Pancreas (tissue), 10 donors: ENCODE measurements at regions not wholly inside any gene's neighbourhood (a gene's known extent, or its start where the extent isn't known, plus 50 kb on each side); places are given as distances from the start of the nearest gene placed in this dataset.
"Not testable (repeated sequence)": the region's sequence is repeated elsewhere in the genome, so short reads cannot be mapped to it uniquely, and the experiment has no call there.

Experiments used
- ATAC-seq, 4 donors: fragments of 200-7000 bp; cut with Tn5 transposase; one replicate each; pipeline versions ENCODE4 v1.8.0 to v1.9.1; 2020; ENCODE audit warnings: mild to moderate bottlenecking in 4 of 4, moderate library complexity in 4 of 4
- DNase-seq, 6 donors: peaks; one replicate each; pipeline ENCODE4 v3.0.0-alpha.2; 2020
- FAIRE-seq: peaks from 2 replicates; lab custom pipeline; 2012; peaks lifted over from hg19 to GRCh38; lab: Jason Lieb, UNC
- H3K27ac ChIP-seq, 4 donors: fragments of 200-600 bp; sonication (generic); 1 replicate in 3 of 4; 2 replicates in 1 of 4; pipeline versions ENCODE4 v1.5.0 to v1.8.0; 2020
- H3K27me3 ChIP-seq, 4 donors: fragments of 200-600 bp; one replicate each; pipeline ENCODE4 v1.8.0; 2021
- H3K36me3 ChIP-seq, 3 donors: fragments of 200-600 bp; sonication (generic) in 1 of 3; one replicate each; pipeline versions ENCODE4 v1.5.0 to v1.8.0; 2020 to 2021
- H3K4me1 ChIP-seq, 3 donors: fragments of 200-600 bp; one replicate each; pipeline ENCODE4 v1.8.0; 2021
- H3K4me3 ChIP-seq, 4 donors: fragments of 200-600 bp; sonication (generic) in 2 of 4; one replicate each; pipeline versions ENCODE4 v1.5.0 to v1.8.0; 2020 to 2021
- H3K9me3 ChIP-seq, 4 donors: fragments of 200-600 bp; one replicate each; pipeline ENCODE4 v1.8.0; 2021
- WGBS, 2 donors: extraction: QIAGEN DNeasy Blood & Tissue Kit; methylation state at CpG; one replicate each; pipeline ENCODE4 v1.1.7; 2013; 5-methylcytosine and 5-hydroxymethylcytosine counted together
- intact Hi-C, 3 donors: fragments of 100-400 bp; cut with DNase I; formaldehyde crosslinking; loops; one replicate each; pipeline versions ENCODE4 v1.11.1 to v1.14.2; 2022
- TF ChIP-seq, protein P1 (sequence below), 4 donors: fragments of 200-600 bp; sonication (generic) in 3 of 4; IDR thresholded peaks; one replicate each; pipeline versions ENCODE4 v1.5.0 to v1.8.0; 2021; ENCODE audit warnings: antibody characterized with exemption in 4 of 4
- donor health status: healthy with polysubstance abuse.
- donor health status: DM: no; HTN: no; CAD: no; lungs with moderate emphysema.
- donor health status: DM: no; HTN: no; CAD: no.
- donor health status: control.
- donor health status: control.
- donor health status: Bipolar disorder and iron deficiency.
- donor health status: DM: yes; HTN: yes; CAD: no.
- donor health status: DM: no; HTN: no; CAD: no.
- donor health status: DM: no; HTN: no; CAD: no.
- donor health status: DM: yes; HTN: yes; CAD: no.

DNA sequence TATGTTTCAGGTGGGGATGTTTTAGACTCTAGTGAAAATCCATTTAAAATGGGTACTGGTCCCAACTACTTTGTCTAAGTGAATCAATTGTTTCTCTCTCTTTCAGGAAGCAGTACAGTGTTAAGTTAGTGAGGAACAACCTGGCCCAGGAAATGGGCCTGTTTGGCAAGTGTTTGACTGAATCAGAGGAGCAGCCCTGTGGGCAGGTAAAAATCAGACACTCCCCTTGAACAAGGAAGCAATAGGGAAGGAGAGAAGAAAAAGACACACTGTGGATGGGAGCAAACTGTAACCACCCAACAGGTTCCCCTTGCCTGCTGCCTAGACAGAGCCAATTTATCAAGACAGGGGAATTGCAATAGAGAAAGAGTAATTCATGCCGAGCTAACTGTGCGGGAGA, 245.7 kb downstream of the C11orf87 start:
- no peak for DNase-seq
- Histone ChIP-seq H3K9me3 (no peaks in the 10 kb centered on the region), H3K4me1 (no peaks in the 10 kb centered on the region), H3K4me3 (no peak overlapping the region), H3K27ac (no peak overlapping the region), H3K36me3 (no peaks in the 10 kb centered on the region), H3K27me3 (no peaks in the 10 kb centered on the region)
- TF ChIP-seq, protein P1, sequence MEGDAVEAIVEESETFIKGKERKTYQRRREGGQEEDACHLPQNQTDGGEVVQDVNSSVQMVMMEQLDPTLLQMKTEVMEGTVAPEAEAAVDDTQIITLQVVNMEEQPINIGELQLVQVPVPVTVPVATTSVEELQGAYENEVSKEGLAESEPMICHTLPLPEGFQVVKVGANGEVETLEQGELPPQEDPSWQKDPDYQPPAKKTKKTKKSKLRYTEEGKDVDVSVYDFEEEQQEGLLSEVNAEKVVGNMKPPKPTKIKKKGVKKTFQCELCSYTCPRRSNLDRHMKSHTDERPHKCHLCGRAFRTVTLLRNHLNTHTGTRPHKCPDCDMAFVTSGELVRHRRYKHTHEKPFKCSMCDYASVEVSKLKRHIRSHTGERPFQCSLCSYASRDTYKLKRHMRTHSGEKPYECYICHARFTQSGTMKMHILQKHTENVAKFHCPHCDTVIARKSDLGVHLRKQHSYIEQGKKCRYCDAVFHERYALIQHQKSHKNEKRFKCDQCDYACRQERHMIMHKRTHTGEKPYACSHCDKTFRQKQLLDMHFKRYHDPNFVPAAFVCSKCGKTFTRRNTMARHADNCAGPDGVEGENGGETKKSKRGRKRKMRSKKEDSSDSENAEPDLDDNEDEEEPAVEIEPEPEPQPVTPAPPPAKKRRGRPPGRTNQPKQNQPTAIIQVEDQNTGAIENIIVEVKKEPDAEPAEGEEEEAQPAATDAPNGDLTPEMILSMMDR (IDR thresholded peaks at IDR 0.05), result no peak
- no peak for FAIRE-seq
- intact Hi-C loops, result no loop called here
- WGBS, 2 donors, result 90 to 93% methylated on average over 2 of the region's 2 CpGs
- no peak for ATAC-seq

DNA sequence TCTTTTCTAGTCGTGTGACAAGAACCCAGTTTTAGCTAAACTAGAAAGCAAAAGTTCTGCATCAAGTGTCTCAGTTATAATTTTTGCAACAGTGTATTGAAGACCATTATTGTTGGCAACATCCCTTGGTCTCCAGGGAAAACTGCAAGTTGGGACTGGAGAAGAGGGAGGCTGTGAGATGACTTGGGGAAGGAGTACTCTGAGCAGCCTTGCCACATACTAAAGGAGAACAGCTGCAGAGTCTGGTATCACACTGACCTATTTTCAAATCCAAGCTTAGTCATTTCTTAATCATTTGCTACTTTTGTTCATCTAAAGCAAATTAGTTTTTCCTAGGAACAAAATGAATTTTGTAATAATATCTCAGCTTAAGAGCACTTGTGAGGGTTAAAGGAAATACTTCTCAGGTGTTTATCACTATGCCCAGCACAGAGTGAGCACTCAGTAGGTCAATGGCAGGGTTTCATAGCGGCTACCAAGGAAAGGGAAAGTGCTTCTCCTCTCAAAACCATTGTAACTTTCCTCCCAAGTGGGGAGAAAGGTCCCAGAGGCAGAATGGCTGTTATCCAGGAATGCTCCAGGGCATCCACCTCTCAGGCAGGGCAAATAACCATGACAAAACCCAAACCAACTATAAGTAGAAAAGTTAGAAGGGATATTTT, 247.1 kb downstream of the C11orf87 start:
- FAIRE-seq (no peak), DNase-seq (no peak), ATAC-seq (no peak)
- TF ChIP-seq, protein P1 (IDR thresholded peaks at IDR 0.05), result no peak
- 30 to 52% methylated on average over 2 of the region's 2 CpGs for WGBS, 2 donors
- H3K36me3 ChIP-seq, result no peaks in the 10 kb centered on the region
- no peak overlapping the region for H3K4me3 ChIP-seq
- H3K27ac ChIP-seq, result no peak overlapping the region
- intact Hi-C loops, result no loop called here
- H3K27me3 ChIP-seq, result no peaks in the 10 kb centered on the region
- H3K9me3 ChIP-seq, result no peaks in the 10 kb centered on the region
- H3K4me1 ChIP-seq, result no peaks in the 10 kb centered on the region

DNA sequence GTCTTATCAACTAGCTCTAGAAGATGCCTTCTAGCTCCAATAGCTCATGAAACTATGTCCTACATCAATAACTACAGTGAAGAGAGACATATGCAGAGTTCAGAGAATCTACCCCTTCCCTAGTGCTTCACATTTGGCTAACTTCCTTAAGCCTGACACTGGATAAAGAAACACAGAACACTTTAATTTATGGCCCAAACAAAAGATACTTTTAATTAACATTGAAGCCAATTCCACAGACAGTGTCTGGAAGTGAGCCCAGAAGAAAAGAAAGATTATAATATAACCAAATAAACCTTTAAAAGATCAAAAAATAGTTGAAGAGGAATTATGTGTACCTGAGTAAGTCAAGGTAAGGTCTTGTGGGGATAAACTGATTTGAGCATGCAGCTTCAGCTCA, 255.2 kb downstream of the C11orf87 start:
- Histone ChIP-seq H3K27me3 (no peaks in the 10 kb centered on the region), H3K4me3 (no peak overlapping the region), H3K27ac (no peak overlapping the region), H3K36me3 (no peaks in the 10 kb centered on the region), H3K9me3 (no peaks in the 10 kb centered on the region), H3K4me1 (no peaks in the 10 kb centered on the region)
- intact Hi-C loops, result no loop called here
- FAIRE-seq, result no peak
- ATAC-seq, result no peak
- DNase-seq, result no peak
- TF ChIP-seq, protein P1 (IDR thresholded peaks at IDR 0.05), result no peak

DNA sequence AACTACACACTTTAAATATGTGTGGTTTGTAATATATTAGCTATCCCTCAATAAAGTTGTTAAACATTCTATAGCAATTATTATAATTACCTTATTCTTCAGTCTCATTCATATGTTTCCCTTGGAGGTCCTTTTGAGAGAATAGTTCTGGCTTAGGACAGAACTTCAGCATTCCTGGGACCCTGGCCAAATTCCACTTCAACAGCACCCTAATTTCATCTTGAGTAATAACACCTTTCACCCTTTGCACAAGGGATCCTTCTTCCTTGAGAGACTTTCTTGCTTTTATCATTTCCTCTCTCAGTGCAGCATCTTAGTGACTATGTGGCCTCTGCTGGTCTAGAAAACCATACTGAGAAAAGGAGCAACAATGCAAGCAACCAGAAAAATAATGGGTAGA, 255.9 kb downstream of the C11orf87 start:
- FAIRE-seq (no peak), ATAC-seq (no peak), DNase-seq (no peak)
- no peak overlapping the region for H3K4me3 ChIP-seq
- H3K9me3 ChIP-seq, result no peaks in the 10 kb centered on the region
- H3K4me1 ChIP-seq, result no peaks in the 10 kb centered on the region
- H3K27me3 ChIP-seq, result no peaks in the 10 kb centered on the region
- no peaks in the 10 kb centered on the region for H3K36me3 ChIP-seq
- TF ChIP-seq, protein P1 (IDR thresholded peaks at IDR 0.05), result no peak
- no peak overlapping the region for H3K27ac ChIP-seq
- intact Hi-C loops, result no loop called here

DNA sequence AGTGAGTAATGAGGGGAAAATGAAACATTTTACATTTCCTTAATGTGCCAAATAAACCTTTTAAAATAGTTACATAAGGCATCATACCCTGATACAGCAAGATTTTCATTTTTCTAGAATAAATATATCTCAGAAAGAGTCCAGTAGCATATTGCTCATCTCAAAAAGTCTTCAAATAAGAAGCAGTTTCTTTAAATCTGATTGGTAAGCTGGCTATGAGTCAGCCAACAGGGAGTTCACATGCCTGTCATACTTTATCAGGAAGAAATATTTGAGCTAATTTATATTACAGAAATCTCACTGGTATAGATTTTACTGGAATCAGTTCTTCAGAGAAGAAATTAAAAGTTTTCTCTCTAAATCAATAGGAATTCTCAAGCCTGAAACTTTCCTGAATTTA, 258.1 kb downstream of the C11orf87 start:
- Histone ChIP-seq H3K27ac (no peak overlapping the region), H3K27me3 (no peaks in the 10 kb centered on the region), H3K9me3 (no peaks in the 10 kb centered on the region), H3K4me3 (no peak overlapping the region), H3K4me1 (no peaks in the 10 kb centered on the region), H3K36me3 (no peaks in the 10 kb centered on the region)
- no peak for ATAC-seq
- intact Hi-C loops, result no loop called here
- DNase-seq, result no peak
- TF ChIP-seq, protein P1 (IDR thresholded peaks at IDR 0.05), result no peak
- FAIRE-seq, result no peak

DNA sequence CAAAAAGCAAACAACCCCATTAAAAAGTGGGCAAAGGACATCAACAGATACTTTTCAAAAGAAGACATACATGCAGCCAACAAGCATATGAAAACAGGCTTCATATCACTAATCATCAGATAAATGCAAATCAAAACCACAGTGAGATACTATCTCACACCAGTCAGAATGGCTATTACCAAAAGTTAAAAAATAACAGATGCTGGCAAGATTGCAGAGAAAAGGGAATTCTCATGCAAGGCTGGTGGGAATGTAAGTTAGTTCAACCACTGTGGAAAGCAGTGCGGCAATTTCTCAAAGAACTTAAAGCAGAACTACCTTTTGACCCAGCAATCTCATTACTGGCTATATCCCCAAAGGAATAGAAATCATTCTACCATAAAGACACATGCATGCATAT, 260.8 kb downstream of the C11orf87 start:
- not testable (repeated sequence) for FAIRE-seq
- WGBS, 2 donors, result 68 to 76% methylated on average over 1 of the region's 1 CpG

More for the DNA sequence above, 260.8 kb downstream of the C11orf87 start:
- DNase-seq, H3K9me3 ChIP-seq, H3K27me3 ChIP-seq, H3K4me1 ChIP-seq, ATAC-seq, H3K4me3 ChIP-seq, H3K27ac ChIP-seq, H3K36me3 ChIP-seq, intact Hi-C loops: not testable (repeated sequence)
